H9 (cell line): ENCODE measurements at regions not wholly inside any gene's neighbourhood (a gene's known extent, or its start where the extent isn't known, plus 50 kb on each side); places are given as distances from the start of the nearest gene placed in this dataset.

ENCODE experiments used
- DNase-seq: peaks from one replicate; pipeline ENCODE4 v3.0.0-alpha.2; 2017
- H2AFZ ChIP-seq: one replicate; pipeline ENCODE4 v1.6.1; 2013; ENCODE audit warnings: mild to moderate bottlenecking, low read length, control low read depth, moderate library complexity
- H2AK5ac ChIP-seq: 2 replicates; pipeline ENCODE4 v1.6.1; 2013; ENCODE audit warnings: low read length, control low read depth, mixed read lengths; ENCODE audit not compliant: insufficient read length
- H2BK120ac ChIP-seq: one replicate; pipeline ENCODE4 v1.6.1; 2013; ENCODE audit warnings: low read depth, mild to moderate bottlenecking, low read length, control low read depth, inconsistent platforms; ENCODE audit not compliant: poor library complexity, severe bottlenecking
- H2BK12ac ChIP-seq: 2 replicates; pipeline ENCODE4 v1.6.1; 2013; ENCODE audit warnings: low read length, control low read depth, mixed read lengths, low read depth; ENCODE audit not compliant: insufficient read length
- H2BK15ac ChIP-seq: 2 replicates; pipeline ENCODE4 v1.6.1; 2013; ENCODE audit warnings: low read depth, low read length, control low read depth
- H2BK20ac ChIP-seq: one replicate; pipeline ENCODE4 v1.6.1; 2013; ENCODE audit warnings: low read depth, mild to moderate bottlenecking, low read length, control low read depth, inconsistent platforms; ENCODE audit not compliant: poor library complexity, severe bottlenecking
- H2BK5ac ChIP-seq: 2 replicates; pipeline ENCODE4 v1.6.1; 2013; ENCODE audit warnings: low read length, control low read depth, mixed read lengths; ENCODE audit not compliant: insufficient read length
- H3K14ac ChIP-seq: 2 replicates; pipeline ENCODE4 v1.6.1; 2013; ENCODE audit warnings: low read length, control low read depth; ENCODE audit not compliant: insufficient read depth
- H3K18ac ChIP-seq: 2 replicates; pipeline ENCODE4 v1.6.1; 2013; ENCODE audit warnings: low read depth, mild to moderate bottlenecking, mixed read lengths, low read length, control low read depth; ENCODE audit not compliant: insufficient read length
- H3K23ac ChIP-seq: 2 replicates; pipeline ENCODE4 v1.6.1; 2013; ENCODE audit warnings: low read length, control low read depth, mixed read lengths, low read depth; ENCODE audit not compliant: insufficient read length
- H3K23me2 ChIP-seq: 2 replicates; pipeline ENCODE4 v1.6.1; 2013; ENCODE audit warnings: low read depth, mild to moderate bottlenecking, mixed read lengths, low read length, control low read depth; ENCODE audit not compliant: insufficient read length, poor library complexity, severe bottlenecking
- H3K27ac ChIP-seq: 2 replicates; pipeline ENCODE4 v1.5.1; 2013; ENCODE audit warnings: low read length, control low read depth, mixed read lengths, low read depth; ENCODE audit not compliant: insufficient read length
- H3K27me3 ChIP-seq: 2 replicates; pipeline ENCODE4 v1.6.1; 2013; ENCODE audit warnings: low read length, control low read depth, inconsistent platforms; ENCODE audit not compliant: insufficient read depth
- H3K4ac ChIP-seq: 2 replicates; pipeline ENCODE4 v1.6.1; 2013; ENCODE audit warnings: low read depth, mild to moderate bottlenecking, control low read depth, inconsistent platforms, low read length, moderate library complexity
- H3K4me1 ChIP-seq: 2 replicates; pipeline ENCODE4 v1.6.1; 2013; ENCODE audit warnings: low read length, control low read depth, inconsistent platforms; ENCODE audit not compliant: insufficient read depth
- H3K4me2 ChIP-seq: 2 replicates; pipeline ENCODE4 v1.6.1; 2013; ENCODE audit warnings: low read length, control low read depth, mixed read lengths; ENCODE audit not compliant: insufficient read length, insufficient read depth
- H3K56ac ChIP-seq: 2 replicates; pipeline ENCODE4 v1.6.1; 2013; ENCODE audit warnings: low read depth, mild to moderate bottlenecking, mixed read lengths, low read length, control low read depth; ENCODE audit not compliant: insufficient read length
- H3K79me1 ChIP-seq: 2 replicates; pipeline ENCODE4 v1.6.1; 2013; ENCODE audit warnings: low read depth, mild to moderate bottlenecking, moderate library complexity, low read length, control low read depth, inconsistent platforms; ENCODE audit not compliant: insufficient read depth, poor library complexity, severe bottlenecking
- H3K79me2 ChIP-seq: 2 replicates; pipeline ENCODE4 v1.6.1; 2013; ENCODE audit warnings: low read length, control low read depth, inconsistent platforms; ENCODE audit not compliant: insufficient read depth
- H3K9ac ChIP-seq: 2 replicates; pipeline ENCODE4 v1.6.1; 2013; ENCODE audit warnings: low read length, control low read depth, mixed read lengths; ENCODE audit not compliant: insufficient read length; ENCODE audit errors: extremely low read depth
- H3K9me3 ChIP-seq: one replicate; pipeline ENCODE4 v1.6.1; 2013; ENCODE audit warnings: low read depth, low read length, inconsistent platforms; ENCODE audit not compliant: control insufficient read depth
- H3T11ph ChIP-seq: one replicate; pipeline ENCODE4 v1.6.1; 2013; ENCODE audit warnings: mild to moderate bottlenecking, low read length, control low read depth, inconsistent platforms
- H4K20me1 ChIP-seq: one replicate; pipeline ENCODE4 v1.6.1; 2013; ENCODE audit not compliant: control insufficient read depth, insufficient read length, insufficient read depth
- H4K5ac ChIP-seq: 2 replicates; pipeline ENCODE4 v1.6.1; 2013; ENCODE audit warnings: low read depth, mild to moderate bottlenecking, mixed read lengths, low read length, control low read depth; ENCODE audit not compliant: insufficient read length
- H4K8ac ChIP-seq: replicated peaks from 2 replicates; pipeline ENCODE4 v1.6.1; 2013; ENCODE audit warnings: low read length, control low read depth, mixed read lengths, low read depth; ENCODE audit not compliant: insufficient read length
- H4K91ac ChIP-seq: 2 replicates; pipeline ENCODE4 v1.6.1; 2013; ENCODE audit warnings: low read depth, mild to moderate bottlenecking, moderate library complexity, mixed read lengths, low read length, control low read depth; ENCODE audit not compliant: insufficient read length
- H3K27ac Mint-ChIP-seq, 3 experiments: 2 replicates in 2 of 3; 3 replicates in 1 of 3; pipeline ENCODE4 v1.8.0; 2020 to 2021; ENCODE audit warnings: mixed read lengths in 3 of 3, mild to moderate bottlenecking in 1 of 3, moderate library complexity in 1 of 3
- H3K27me3 Mint-ChIP-seq: 2 replicates; pipeline ENCODE4 v1.8.0; 2021; ENCODE audit warnings: low read depth, mild to moderate bottlenecking, moderate library complexity, mixed read lengths
- H3K36me3 Mint-ChIP-seq, 3 experiments: 2 replicates in 2 of 3; 3 replicates in 1 of 3; pipeline ENCODE4 v1.8.0; 2020 to 2021; ENCODE audit warnings: low read depth in 3 of 3, mixed read lengths in 3 of 3; ENCODE audit not compliant: insufficient read depth in 1 of 3
- H3K4me1 Mint-ChIP-seq, 2 experiments: 2 replicates each; pipeline ENCODE4 v1.8.0; 2020; ENCODE audit warnings: mixed read lengths in 2 of 2
- H3K4me3 Mint-ChIP-seq, 2 experiments: 2 replicates in 1 of 2; 3 replicates in 1 of 2; pipeline ENCODE4 v1.8.0; 2020 to 2021; ENCODE audit warnings: mild to moderate bottlenecking in 2 of 2, mixed read lengths in 2 of 2, moderate library complexity in 1 of 2
- H3K9me3 Mint-ChIP-seq, 2 experiments: 2 replicates in 1 of 2; 3 replicates in 1 of 2; pipeline ENCODE4 v1.8.0; 2020; ENCODE audit warnings: mild to moderate bottlenecking in 2 of 2, mixed read lengths in 2 of 2, moderate library complexity in 1 of 2
- WGBS: extraction: QIAGEN DNeasy Blood & Tissue Kit; methylation state at CpG from one replicate; pipeline ENCODE4 v1.1.7; 2013; ENCODE audit warnings: missing lambda C conversion rate, low lambda C conversion rate, mixed read lengths; ENCODE audit not compliant: insufficient read length; ENCODE audit errors: extremely low coverage; 5-methylcytosine and 5-hydroxymethylcytosine counted together
- TF ChIP-seq, protein P1 (sequence below): fragments of 200-600 bp; sonication (generic); conservative IDR thresholded peaks from 3 replicates; pipeline ENCODE4 v1.8.0; 2021; ENCODE audit warnings: antibody characterized with exemption, mild to moderate bottlenecking

DNA sequence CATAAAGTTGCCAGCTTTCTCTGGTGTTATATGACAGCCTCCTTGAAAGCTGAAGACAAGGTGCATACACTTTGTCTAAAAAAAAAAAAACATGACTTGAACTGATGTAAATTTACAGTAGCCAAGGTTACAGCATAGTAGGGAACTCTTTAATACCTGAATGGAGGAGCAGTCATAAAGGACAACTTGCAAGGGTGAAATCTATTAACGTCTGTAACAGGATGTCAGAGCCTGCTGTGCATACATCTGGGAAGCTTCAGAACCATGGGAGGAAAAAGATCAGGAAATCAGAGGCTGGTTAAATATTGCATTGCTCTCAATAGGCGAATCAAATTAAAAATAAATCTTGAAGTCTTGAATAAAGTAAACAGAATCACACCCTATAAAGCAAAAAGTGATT is 484.0 kb upstream of the CTSO start:
- Histone ChIP-seq H3K9me3 (no peaks in the 10 kb centered on the region), H3K4ac (no peak overlapping the region), H2AK5ac (no peak overlapping the region), H4K8ac (no peak overlapping the region), H3K4me2 (no peak overlapping the region), H2BK15ac (no peak overlapping the region), H3K4me1 (no peaks in the 10 kb centered on the region), H3K14ac (no peak overlapping the region), H3K79me2 (no peaks in the 10 kb centered on the region), H4K20me1 (no peaks in the 10 kb centered on the region), H3K27ac (no peak overlapping the region), H2BK20ac (no peak overlapping the region), H3K23ac (no peak overlapping the region), H2BK12ac (no peak overlapping the region), H2BK120ac (no peak overlapping the region), H3K56ac (no peak overlapping the region), H4K91ac (no peak overlapping the region), H4K5ac (no peak overlapping the region), H3K23me2 (no peaks in the 10 kb centered on the region), H3K27me3 (no peaks in the 10 kb centered on the region), H3T11ph (no peak overlapping the region), H3K18ac (no peak overlapping the region), H2BK5ac (no peak overlapping the region), H3K79me1 (no peaks in the 10 kb centered on the region), H2AFZ (no peak overlapping the region), H3K9ac (no peak overlapping the region)
- no peak overlapping the region; a peak in 1 of 7 replicates for H3K27ac Mint-ChIP-seq
- no peak for DNase-seq
- no peaks in the 10 kb centered on the region for H3K9me3 Mint-ChIP-seq
- TF ChIP-seq, protein P1, sequence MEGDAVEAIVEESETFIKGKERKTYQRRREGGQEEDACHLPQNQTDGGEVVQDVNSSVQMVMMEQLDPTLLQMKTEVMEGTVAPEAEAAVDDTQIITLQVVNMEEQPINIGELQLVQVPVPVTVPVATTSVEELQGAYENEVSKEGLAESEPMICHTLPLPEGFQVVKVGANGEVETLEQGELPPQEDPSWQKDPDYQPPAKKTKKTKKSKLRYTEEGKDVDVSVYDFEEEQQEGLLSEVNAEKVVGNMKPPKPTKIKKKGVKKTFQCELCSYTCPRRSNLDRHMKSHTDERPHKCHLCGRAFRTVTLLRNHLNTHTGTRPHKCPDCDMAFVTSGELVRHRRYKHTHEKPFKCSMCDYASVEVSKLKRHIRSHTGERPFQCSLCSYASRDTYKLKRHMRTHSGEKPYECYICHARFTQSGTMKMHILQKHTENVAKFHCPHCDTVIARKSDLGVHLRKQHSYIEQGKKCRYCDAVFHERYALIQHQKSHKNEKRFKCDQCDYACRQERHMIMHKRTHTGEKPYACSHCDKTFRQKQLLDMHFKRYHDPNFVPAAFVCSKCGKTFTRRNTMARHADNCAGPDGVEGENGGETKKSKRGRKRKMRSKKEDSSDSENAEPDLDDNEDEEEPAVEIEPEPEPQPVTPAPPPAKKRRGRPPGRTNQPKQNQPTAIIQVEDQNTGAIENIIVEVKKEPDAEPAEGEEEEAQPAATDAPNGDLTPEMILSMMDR = no peak
- H3K4me1 Mint-ChIP-seq = peaks cover 6 to 10% of the 10 kb centered on the region in 2 experiments
- no peaks in the 10 kb centered on the region for H3K36me3 Mint-ChIP-seq
- no CpG with 5 or more reads among the region's 2 CpGs for WGBS
- H3K27me3 Mint-ChIP-seq = no peaks in the 10 kb centered on the region
- H3K4me3 Mint-ChIP-seq = no peak overlapping the region
